Right lobe of liver (tissue), 6 donors: ENCODE measurements at regions not wholly inside any gene's neighbourhood (a gene's known extent, or its start where the extent isn't known, plus 50 kb on each side); places are given as distances from the start of the nearest gene placed in this dataset.

ENCODE experiments used
- ATAC-seq, 4 donors: fragments of 200-7000 bp; cut with Tn5 transposase; one replicate each; pipeline ENCODE4 v1.9.1; 2020; ENCODE audit warnings: mild to moderate bottlenecking in 4 of 4, moderate library complexity in 4 of 4
- DNase-seq, 3 donors: peaks; one replicate each; pipeline ENCODE4 v3.0.0-alpha.2; 2020
- H3K27ac ChIP-seq, 3 donors: fragments of 200-600 bp; one replicate each; pipeline ENCODE4 v1.8.0; 2022
- H3K27me3 ChIP-seq, 2 donors: fragments of 200-600 bp; one replicate each; pipeline ENCODE4 v1.8.0; 2022
- H3K36me3 ChIP-seq, 4 donors: fragments of 200-600 bp; sonication (generic) in 1 of 4; one replicate each; pipeline versions ENCODE4 v1.5.1 to v1.8.0; 2017 to 2022; ENCODE audit warnings: control low read depth in 1 of 4
- H3K4me1 ChIP-seq, 4 donors: fragments of 200-600 bp; sonication (generic) in 1 of 4; one replicate each; pipeline versions ENCODE4 v1.5.1 to v1.8.0; 2017 to 2022; ENCODE audit warnings: control low read depth in 1 of 4
- H3K4me3 ChIP-seq, 3 donors: fragments of 200-600 bp; one replicate each; pipeline ENCODE4 v1.8.0; 2022
- H3K9me3 ChIP-seq, 4 donors: fragments of 200-600 bp; sonication (generic) in 1 of 4; one replicate each; pipeline versions ENCODE4 v1.5.1 to v1.8.0; 2017 to 2022; ENCODE audit warnings: control low read depth in 1 of 4
- POLR2A ChIP-seq: fragments of 450-650 bp; IDR thresholded peaks from one replicate; pipeline ENCODE4 v1.6.1; 2017; ENCODE audit warnings: antibody characterized with exemption, mild to moderate bottlenecking
- WGBS: methylation state at CpG from one replicate; pipeline ENCODE4 v1.1.6; 2018; ENCODE audit warnings: low coverage, low lambda C conversion rate; ENCODE audit not compliant: insufficient coverage; ENCODE audit errors: missing lambda C conversion rate; 5-methylcytosine and 5-hydroxymethylcytosine counted together
- intact Hi-C, 2 donors: fragments of 100-400 bp; cut with DNase I; formaldehyde crosslinking; loops; one replicate each; pipeline versions ENCODE4 v1.11.2 to v1.14.1; 2022
- TF ChIP-seq, protein P1 (sequence below), 4 donors: fragments of 200-600 bp in 3 of 4; fragments of 450-650 bp in 1 of 4; IDR thresholded peaks; one replicate each; pipeline versions ENCODE4 v1.5.1 to v1.8.0; 2016 to 2022; ENCODE audit warnings: antibody characterized with exemption in 4 of 4, mild to moderate bottlenecking in 2 of 4
- donor health status: DM: no; HTN: yes; CAD: no.
- donor health status: DM: no; HTN: no; CAD: no.
- donor health status: DM: no; HTN: no; CAD: no.
- donor health status: DM: no; HTN: yes; CAD: no.
- donor health status: DM: no; HTN: yes; CAD: no.

DNA sequence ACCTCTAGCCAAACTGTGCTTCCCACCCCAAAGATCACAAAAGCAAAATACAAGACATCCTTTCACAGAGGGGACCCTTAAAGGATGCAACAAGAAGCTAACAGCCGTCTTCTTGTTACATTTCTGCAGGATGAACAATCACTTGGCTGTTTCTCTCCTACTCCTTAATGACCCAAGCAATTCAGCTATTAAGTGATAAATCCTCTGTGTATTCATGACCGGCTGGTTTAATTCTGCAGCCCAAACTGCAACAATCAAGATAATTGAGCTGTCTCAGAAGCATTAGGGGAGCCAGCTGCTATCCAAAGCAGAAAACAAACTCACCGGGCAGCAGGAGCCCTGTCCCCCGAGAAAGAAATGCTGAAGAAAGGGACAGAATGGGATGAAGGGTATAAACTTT lies 85.9 kb upstream of the ACSL4 start:
- no peaks in the 10 kb centered on the region for H3K9me3 ChIP-seq
- no peak for ATAC-seq
- 70% methylated on average over 4 of the region's 4 CpGs for WGBS
- intact Hi-C loops = no loop called here
- peaks cover 0 to 8% of the 10 kb centered on the region in 2 donors for H3K27me3 ChIP-seq
- DNase-seq = no peak
- TF ChIP-seq, protein P1, sequence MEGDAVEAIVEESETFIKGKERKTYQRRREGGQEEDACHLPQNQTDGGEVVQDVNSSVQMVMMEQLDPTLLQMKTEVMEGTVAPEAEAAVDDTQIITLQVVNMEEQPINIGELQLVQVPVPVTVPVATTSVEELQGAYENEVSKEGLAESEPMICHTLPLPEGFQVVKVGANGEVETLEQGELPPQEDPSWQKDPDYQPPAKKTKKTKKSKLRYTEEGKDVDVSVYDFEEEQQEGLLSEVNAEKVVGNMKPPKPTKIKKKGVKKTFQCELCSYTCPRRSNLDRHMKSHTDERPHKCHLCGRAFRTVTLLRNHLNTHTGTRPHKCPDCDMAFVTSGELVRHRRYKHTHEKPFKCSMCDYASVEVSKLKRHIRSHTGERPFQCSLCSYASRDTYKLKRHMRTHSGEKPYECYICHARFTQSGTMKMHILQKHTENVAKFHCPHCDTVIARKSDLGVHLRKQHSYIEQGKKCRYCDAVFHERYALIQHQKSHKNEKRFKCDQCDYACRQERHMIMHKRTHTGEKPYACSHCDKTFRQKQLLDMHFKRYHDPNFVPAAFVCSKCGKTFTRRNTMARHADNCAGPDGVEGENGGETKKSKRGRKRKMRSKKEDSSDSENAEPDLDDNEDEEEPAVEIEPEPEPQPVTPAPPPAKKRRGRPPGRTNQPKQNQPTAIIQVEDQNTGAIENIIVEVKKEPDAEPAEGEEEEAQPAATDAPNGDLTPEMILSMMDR (IDR thresholded peaks at IDR 0.05) = no peak
- no peak for TF ChIP-seq POLR2A
- H3K4me1 ChIP-seq = no peaks in the 10 kb centered on the region
- H3K36me3 ChIP-seq = no peaks in the 10 kb centered on the region
- no peak overlapping the region for H3K4me3 ChIP-seq
- H3K27ac ChIP-seq = no peak overlapping the region

DNA sequence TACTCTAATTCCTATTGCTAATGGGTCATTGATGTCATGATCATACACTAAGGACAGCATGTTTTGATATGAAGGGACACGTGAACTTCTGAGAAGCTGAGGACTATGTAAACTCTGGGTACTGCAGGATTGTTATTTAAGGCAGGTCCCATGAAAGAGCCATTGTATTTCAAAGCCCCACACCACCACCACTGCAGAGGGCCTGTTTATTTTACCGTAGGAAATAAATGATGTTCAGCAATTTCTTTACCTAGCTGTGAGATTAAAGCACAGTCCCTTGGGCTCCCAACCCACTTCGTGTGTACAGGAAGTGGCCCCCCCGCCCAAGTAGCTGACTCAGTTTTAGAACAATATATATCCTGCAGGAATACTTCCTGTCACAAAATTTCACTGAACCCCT lies 89.8 kb upstream of the ACSL4 start:
- intact Hi-C loops = no loop called here
- H3K36me3 ChIP-seq = no peaks in the 10 kb centered on the region
- H3K9me3 ChIP-seq = no peaks in the 10 kb centered on the region
- TF ChIP-seq, protein P1 (IDR thresholded peaks at IDR 0.05) = no peak
- TF ChIP-seq POLR2A = no peak
- no peaks in the 10 kb centered on the region for H3K4me1 ChIP-seq
- H3K27ac ChIP-seq = no peak overlapping the region
- no peak overlapping the region for H3K4me3 ChIP-seq
- DNase-seq = no peak
- H3K27me3 ChIP-seq = peaks cover 4 to 8% of the 10 kb centered on the region in 2 donors
- WGBS = 27% methylated on average over 2 of the region's 4 CpGs
- no peak for ATAC-seq

DNA sequence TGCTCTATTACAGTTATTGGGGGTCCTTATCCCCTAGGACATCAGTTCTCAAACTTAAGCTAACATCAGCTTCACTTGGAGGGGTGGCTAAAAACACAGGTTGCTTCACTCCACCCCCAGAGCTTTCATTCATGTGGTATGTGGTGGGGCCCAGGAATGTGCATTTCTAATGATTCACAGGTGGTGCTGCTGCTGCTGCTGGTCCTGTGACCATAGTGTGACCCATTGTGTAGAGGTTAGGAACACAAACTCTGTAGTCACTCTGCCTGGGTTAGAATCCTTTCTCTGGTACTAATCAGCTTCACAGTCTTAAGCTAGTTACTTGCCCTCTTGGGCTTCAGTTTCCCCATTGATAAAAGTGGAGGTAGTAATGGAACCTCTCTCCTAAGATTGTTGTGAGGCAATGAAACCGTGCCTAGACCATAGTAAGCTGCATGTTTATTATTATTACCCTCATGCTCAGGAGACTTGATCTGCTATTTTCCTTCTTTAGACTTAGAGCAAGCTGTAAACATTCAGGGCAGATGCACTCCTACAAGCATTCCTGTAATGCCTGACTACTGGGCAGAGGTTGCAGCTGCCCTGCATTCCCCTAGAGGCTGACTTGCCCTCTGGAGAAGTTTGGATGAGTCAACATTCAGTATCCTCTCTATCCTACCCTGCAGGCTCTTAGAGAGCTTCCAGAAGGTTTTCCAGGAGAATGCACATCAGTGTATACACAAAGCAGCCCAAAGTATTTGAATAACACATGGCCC lies 94.1 kb upstream of the ACSL4 start:
- Histone ChIP-seq H3K9me3 (no peaks in the 10 kb centered on the region), H3K4me1 (peaks cover 0 to 14% (median 0%) of the 10 kb centered on the region in 4 donors), H3K27ac (no peak overlapping the region), H3K27me3 (peaks cover 0 to 6% of the 10 kb centered on the region in 2 donors), H3K36me3 (no peaks in the 10 kb centered on the region), H3K4me3 (no peak overlapping the region)
- WGBS = 22% methylated on average over 1 of the region's 1 CpG
- DNase-seq (no peak), ATAC-seq (peak in 1 of 4 donors; percentile 16)
- TF ChIP-seq, protein P1 (IDR thresholded peaks at IDR 0.05) = no peak
- TF ChIP-seq POLR2A = no peak
- intact Hi-C loops = no loop called here

DNA sequence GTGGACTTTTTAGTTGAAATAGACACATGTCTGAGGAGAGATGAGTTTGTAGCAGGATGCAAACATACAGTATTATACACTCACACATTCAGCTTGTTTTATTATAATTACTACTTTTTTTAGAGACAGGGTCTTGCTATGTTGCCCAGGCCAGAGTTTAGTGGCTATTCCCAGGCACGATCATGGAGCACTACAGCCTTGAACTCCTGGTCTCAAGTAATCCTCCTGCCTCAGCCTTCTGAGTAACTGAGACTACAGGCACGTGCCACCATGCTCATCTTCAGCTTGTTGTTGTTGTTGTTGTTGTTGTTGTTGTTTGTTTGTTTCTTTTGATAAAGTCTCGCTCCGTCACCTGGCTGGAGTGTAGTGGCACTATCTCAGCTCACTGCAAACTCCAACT lies 94.7 kb upstream of the ACSL4 start:
- WGBS = 67% methylated on average over 4 of the region's 4 CpGs
- ATAC-seq (no peak), DNase-seq (no peak)
- Histone ChIP-seq H3K4me1 (peaks cover 0 to 14% (median 0%) of the 10 kb centered on the region in 4 donors), H3K27me3 (peaks cover 0 to 6% of the 10 kb centered on the region in 2 donors), H3K9me3 (no peaks in the 10 kb centered on the region), H3K36me3 (no peaks in the 10 kb centered on the region), H3K4me3 (no peak overlapping the region), H3K27ac (no peak overlapping the region)
- TF ChIP-seq POLR2A = no peak
- TF ChIP-seq, protein P1 (IDR thresholded peaks at IDR 0.05) = no peak
- intact Hi-C loops = no loop called here
